Endothelial cell (in vitro differentiated cells): ENCODE measurements at regions not wholly inside any gene's neighbourhood (a gene's known extent, or its start where the extent isn't known, plus 50 kb on each side); places are given as distances from the start of the nearest gene placed in this dataset.

Experiments
- DNase-seq: peaks from one replicate; pipeline ENCODE4 v3.0.0; 2021; ENCODE audit warnings: low spot score
- H3K27ac Mint-ChIP-seq: one replicate; pipeline ENCODE4 v1.8.0; 2021; ENCODE audit warnings: mixed read lengths, inconsistent platforms; ENCODE audit not compliant: unreplicated experiment
- H3K27me3 Mint-ChIP-seq: one replicate; pipeline ENCODE4 v1.8.0; 2021; ENCODE audit warnings: mild to moderate bottlenecking, moderate library complexity, mixed read lengths, inconsistent platforms; ENCODE audit not compliant: unreplicated experiment
- H3K36me3 Mint-ChIP-seq: one replicate; pipeline ENCODE4 v1.8.0; 2021; ENCODE audit warnings: mild to moderate bottlenecking, low read depth, mixed read lengths, inconsistent platforms; ENCODE audit not compliant: unreplicated experiment
- H3K4me1 Mint-ChIP-seq: one replicate; pipeline ENCODE4 v1.8.0; 2021; ENCODE audit warnings: mild to moderate bottlenecking, mixed read lengths, inconsistent platforms; ENCODE audit not compliant: unreplicated experiment
- H3K4me3 Mint-ChIP-seq: one replicate; pipeline ENCODE4 v1.8.0; 2021; ENCODE audit warnings: mild to moderate bottlenecking, mixed read lengths, inconsistent platforms; ENCODE audit not compliant: unreplicated experiment
- H3K9me3 Mint-ChIP-seq: one replicate; pipeline ENCODE4 v1.8.0; 2021; ENCODE audit warnings: mixed read lengths, inconsistent platforms; ENCODE audit not compliant: unreplicated experiment
- TF ChIP-seq, protein P1 (sequence below): fragments of 200-600 bp; sonication (generic); IDR thresholded peaks from one replicate; pipeline ENCODE4 v1.5.0; 2021; ENCODE audit warnings: antibody characterized with exemption; ENCODE audit not compliant: unreplicated experiment

DNA sequence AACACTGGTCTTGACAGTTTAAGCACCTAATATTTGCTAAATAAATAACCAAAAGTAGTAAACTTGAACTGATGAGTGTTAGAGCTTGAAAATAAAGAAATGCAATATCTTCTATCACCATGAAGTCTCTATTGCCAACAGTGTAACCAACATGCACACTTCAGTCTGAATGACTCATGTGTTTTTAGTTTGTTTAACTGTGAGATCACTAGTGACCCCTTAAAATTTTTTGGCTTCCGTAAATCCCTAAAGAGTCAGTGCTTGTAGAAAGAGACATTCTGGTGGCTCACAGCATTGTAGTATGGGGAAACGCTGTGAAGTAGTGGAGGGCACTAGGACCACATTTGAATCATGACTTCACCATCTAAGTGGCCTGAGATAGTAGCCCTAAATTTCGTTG is 341.1 kb downstream of the PMP22 start:
- Mint-ChIP-seq H3K9me3 (no peaks in the 10 kb centered on the region), H3K36me3 (no peaks in the 10 kb centered on the region), H3K27ac (no peak overlapping the region), H3K4me3 (no peak overlapping the region), H3K27me3 (no peaks in the 10 kb centered on the region), H3K4me1 (peaks cover 1% of the 10 kb centered on the region)
- TF ChIP-seq, protein P1, sequence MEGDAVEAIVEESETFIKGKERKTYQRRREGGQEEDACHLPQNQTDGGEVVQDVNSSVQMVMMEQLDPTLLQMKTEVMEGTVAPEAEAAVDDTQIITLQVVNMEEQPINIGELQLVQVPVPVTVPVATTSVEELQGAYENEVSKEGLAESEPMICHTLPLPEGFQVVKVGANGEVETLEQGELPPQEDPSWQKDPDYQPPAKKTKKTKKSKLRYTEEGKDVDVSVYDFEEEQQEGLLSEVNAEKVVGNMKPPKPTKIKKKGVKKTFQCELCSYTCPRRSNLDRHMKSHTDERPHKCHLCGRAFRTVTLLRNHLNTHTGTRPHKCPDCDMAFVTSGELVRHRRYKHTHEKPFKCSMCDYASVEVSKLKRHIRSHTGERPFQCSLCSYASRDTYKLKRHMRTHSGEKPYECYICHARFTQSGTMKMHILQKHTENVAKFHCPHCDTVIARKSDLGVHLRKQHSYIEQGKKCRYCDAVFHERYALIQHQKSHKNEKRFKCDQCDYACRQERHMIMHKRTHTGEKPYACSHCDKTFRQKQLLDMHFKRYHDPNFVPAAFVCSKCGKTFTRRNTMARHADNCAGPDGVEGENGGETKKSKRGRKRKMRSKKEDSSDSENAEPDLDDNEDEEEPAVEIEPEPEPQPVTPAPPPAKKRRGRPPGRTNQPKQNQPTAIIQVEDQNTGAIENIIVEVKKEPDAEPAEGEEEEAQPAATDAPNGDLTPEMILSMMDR, result no peak
- no peak for DNase-seq

DNA sequence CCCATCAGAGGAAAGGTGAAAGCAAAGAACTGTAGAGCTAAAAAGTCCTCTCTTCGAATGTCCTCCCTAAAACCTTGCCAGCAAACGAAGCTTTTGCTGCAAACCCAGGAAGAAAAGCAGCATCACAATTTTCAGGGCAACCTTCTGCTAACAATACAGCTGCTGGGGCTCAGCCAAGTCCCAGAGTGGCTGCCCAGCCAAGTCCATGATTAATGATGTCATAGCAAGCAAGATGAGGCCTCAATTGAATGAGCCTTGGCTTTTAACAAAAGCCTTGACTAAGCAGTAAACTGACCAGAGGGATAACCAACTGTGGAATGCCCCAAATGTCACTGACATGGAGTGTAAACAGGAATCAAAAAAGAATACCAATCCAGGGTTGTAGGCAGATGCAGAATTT is 342.7 kb downstream of the PMP22 start:
- Mint-ChIP-seq H3K4me1 (peaks cover 3% of the 10 kb centered on the region), H3K27ac (no peak overlapping the region)

DNA sequence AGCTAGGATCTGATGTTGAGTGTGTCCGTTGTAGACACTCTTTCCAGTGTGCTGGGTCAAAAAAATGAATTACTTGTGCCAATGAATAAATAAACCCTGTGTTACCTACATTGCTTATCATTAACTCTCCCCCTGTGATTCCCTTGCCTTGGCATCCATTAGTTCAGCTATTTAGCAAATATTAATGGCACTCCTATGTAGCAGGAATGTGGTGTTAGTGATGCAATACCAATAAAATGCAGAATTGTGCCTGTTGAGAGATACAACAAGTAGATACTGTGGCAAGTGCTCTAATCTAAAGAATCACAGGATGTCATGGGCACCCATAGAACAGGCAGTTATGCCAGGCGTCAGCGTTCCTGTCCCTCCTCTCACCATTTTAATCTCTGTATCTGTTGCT is 343.2 kb downstream of the PMP22 start:
- H3K27me3 Mint-ChIP-seq, result no peaks in the 10 kb centered on the region
- no peak overlapping the region for H3K27ac Mint-ChIP-seq
- no peak for DNase-seq
- H3K4me1 Mint-ChIP-seq, result peaks cover 3% of the 10 kb centered on the region
- H3K9me3 Mint-ChIP-seq, result no peaks in the 10 kb centered on the region
- no peak overlapping the region for H3K4me3 Mint-ChIP-seq
- no peaks in the 10 kb centered on the region for H3K36me3 Mint-ChIP-seq
- TF ChIP-seq, protein P1, result no peak

More for the DNA sequence above, 342.7 kb downstream of the PMP22 start:
- TF ChIP-seq, protein P1, result no peak
- Mint-ChIP-seq H3K4me3 (no peak overlapping the region), H3K27me3 (no peaks in the 10 kb centered on the region), H3K36me3 (no peaks in the 10 kb centered on the region), H3K9me3 (no peaks in the 10 kb centered on the region)
- no peak for DNase-seq

DNA sequence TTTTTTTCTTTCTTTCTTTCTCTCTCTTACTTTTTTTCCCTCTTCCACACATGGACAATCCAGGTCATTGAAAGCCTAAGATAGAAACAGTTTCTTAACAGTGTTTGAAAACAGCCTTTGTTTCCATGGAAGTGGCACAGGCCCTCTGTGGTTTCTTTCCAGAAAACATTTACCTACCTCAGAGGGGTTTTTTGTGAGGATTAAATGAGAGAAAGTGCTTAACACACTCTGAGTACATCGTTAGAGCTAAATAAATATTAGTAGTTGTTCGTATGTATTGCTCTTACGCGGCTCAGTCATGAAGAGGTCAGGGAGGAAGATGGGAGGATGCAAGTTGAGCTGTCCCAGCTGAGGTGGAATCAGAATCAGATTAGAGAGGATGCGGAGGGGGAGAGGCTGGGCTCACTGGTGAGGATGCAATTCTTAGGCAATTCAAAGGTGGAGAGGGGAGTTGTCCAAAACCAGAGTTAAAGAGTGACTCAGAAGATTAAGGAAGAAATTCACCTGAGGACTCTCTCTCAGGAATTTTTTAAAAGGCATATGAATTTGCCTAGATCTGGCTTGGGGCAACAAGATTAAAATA is 345.4 kb downstream of the PMP22 start:
- Mint-ChIP-seq H3K27me3 (no peaks in the 10 kb centered on the region), H3K36me3 (no peaks in the 10 kb centered on the region), H3K4me1 (peaks cover 3% of the 10 kb centered on the region), H3K27ac (no peak overlapping the region), H3K9me3 (no peaks in the 10 kb centered on the region), H3K4me3 (no peak overlapping the region)
- TF ChIP-seq, protein P1, result no peak
- no peak for DNase-seq

DNA sequence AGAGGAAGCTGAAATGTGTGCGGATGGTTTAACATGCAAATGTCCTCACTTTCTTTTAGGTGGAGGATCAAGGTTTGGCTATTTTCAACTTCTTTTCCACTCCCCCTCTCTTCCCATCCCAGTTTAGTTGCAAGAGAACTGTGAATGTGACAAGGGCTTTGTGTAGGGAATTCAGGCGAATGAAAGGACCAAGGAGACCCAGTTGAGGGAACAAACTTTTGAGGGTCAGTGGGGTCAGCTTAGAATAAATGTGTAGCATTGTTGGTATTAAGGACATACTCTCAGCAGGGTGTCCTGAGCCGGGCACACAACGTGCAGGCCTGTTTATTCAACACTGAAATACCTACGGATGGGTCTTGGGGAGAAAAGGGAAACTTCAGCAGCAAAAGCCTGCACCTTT is 346.0 kb downstream of the PMP22 start:
- H3K27me3 Mint-ChIP-seq, result no peaks in the 10 kb centered on the region
- no peaks in the 10 kb centered on the region for H3K9me3 Mint-ChIP-seq
- TF ChIP-seq, protein P1, result no peak
- DNase-seq, result no peak
- H3K4me1 Mint-ChIP-seq, result peaks cover 3% of the 10 kb centered on the region
- no peak overlapping the region for H3K4me3 Mint-ChIP-seq
- no peaks in the 10 kb centered on the region for H3K36me3 Mint-ChIP-seq
- H3K27ac Mint-ChIP-seq, result no peak overlapping the region
